Mammary epithelial cell (primary cell): ENCODE measurements at regions not wholly inside any gene's neighbourhood (a gene's known extent, or its start where the extent isn't known, plus 50 kb on each side); places are given as distances from the start of the nearest gene placed in this dataset.

Experiments
- CTCF ChIP-seq, 2 donors: IDR thresholded peaks in 1 of 2; conservative IDR thresholded peaks in 1 of 2; 2 replicates each; pipeline ENCODE4 v1.5.1; 2011 to 2012; ENCODE audit warnings: inconsistent platforms in 2 of 2, low read length in 2 of 2, mild to moderate bottlenecking in 2 of 2, control low read depth in 1 of 2, low read depth in 1 of 2; ENCODE audit not compliant: insufficient read depth in 1 of 2; ENCODE audit errors: extremely low read depth in 1 of 2
- EZH2 ChIP-seq: IDR thresholded peaks from 2 replicates; pipeline ENCODE4 v1.6.1; 2012; ENCODE audit warnings: low read length, inconsistent platforms, borderline replicate concordance

DNA sequence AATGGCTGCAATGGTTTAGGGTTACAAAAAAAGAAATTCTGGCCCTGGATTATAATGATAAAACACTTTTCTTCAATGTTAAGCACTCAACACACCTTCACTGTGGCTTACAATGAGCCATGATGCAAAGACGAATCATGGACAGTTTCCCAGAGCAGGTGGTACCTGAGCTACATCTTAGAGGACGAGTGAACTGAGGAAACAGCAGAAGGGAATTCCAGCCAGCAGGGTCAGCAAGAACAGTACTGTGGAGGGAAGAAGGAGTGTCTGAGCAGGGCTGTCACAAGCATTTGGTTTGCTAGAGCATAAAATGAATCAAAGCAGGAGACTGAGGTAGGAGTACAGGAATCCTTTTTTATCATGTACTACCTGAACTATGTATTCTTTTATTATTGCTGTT, 332.8 kb upstream of the C11orf87 start:
- TF ChIP-seq CTCF (conservative IDR thresholded peaks at IDR 0.05 in 1 of 2, IDR thresholded peaks at IDR 0.05 in 1 of 2; ENCODE audit: extremely low read depth in 1 of 2, insufficient read depth in 1 of 2, low read depth in 1 of 2, low read length in 2 of 2) (no peak), EZH2 (no peak)
